ENCODE measurements at regions not wholly inside any gene's neighbourhood (a gene's known extent, or its start where the extent isn't known, plus 50 kb on each side); places are given as distances from the start of the nearest gene placed in this dataset.

- Mint-ChIP-seq H3K4me1 (ENCODE audit: unreplicated experiment) (no peaks in the 10 kb centered on the region), H3K9me3 (ENCODE audit: unreplicated experiment) (no peaks in the 10 kb centered on the region)
- TF ChIP-seq CTCF (IDR thresholded peaks at IDR 0.05) = no peak
Observed at GRCh38 chr4:58767598-58767997, 1657.4 kb upstream of the IGFBP7 start.

GRCh38 chr4:58766763-58767162, 1656.6 kb upstream of the IGFBP7 start:
- Mint-ChIP-seq H3K4me3 (ENCODE audit: unreplicated experiment) (no peak overlapping the region), H3K9me3 (ENCODE audit: unreplicated experiment) (no peaks in the 10 kb centered on the region), H3K27ac (ENCODE audit: unreplicated experiment) (no peak overlapping the region), H3K36me3 (ENCODE audit: unreplicated experiment) (no peaks in the 10 kb centered on the region), H3K4me1 (ENCODE audit: unreplicated experiment) (no peaks in the 10 kb centered on the region), H3K27me3 (ENCODE audit: unreplicated experiment) (peaks cover 3% of the 10 kb centered on the region)
- no peak for TF ChIP-seq CTCF (IDR thresholded peaks at IDR 0.05)
- no peak for DNase-seq (ENCODE audit: extremely low spot score, unreplicated experiment)

More at GRCh38 chr4:58767598-58767997, 1657.4 kb upstream of the IGFBP7 start:
- H3K27me3 Mint-ChIP-seq (ENCODE audit: unreplicated experiment) = peaks cover 5% of the 10 kb centered on the region
- no peak overlapping the region for H3K4me3 Mint-ChIP-seq (ENCODE audit: unreplicated experiment)
- no peak for DNase-seq (ENCODE audit: extremely low spot score, unreplicated experiment)
- no peak overlapping the region for H3K27ac Mint-ChIP-seq (ENCODE audit: unreplicated experiment)
- no peaks in the 10 kb centered on the region for H3K36me3 Mint-ChIP-seq (ENCODE audit: unreplicated experiment)

- no peaks in the 10 kb centered on the region for H3K9me3 Mint-ChIP-seq (ENCODE audit: unreplicated experiment)
- H3K27me3 Mint-ChIP-seq (ENCODE audit: unreplicated experiment) = no peaks in the 10 kb centered on the region
Observed at GRCh38 chr4:58761563-58761962, 1651.4 kb upstream of the IGFBP7 start.

GRCh38 chr4:58760737-58761136, 1650.6 kb upstream of the IGFBP7 start:
- Mint-ChIP-seq H3K4me1 (ENCODE audit: unreplicated experiment) (no peaks in the 10 kb centered on the region), H3K4me3 (ENCODE audit: unreplicated experiment) (no peak overlapping the region), H3K27ac (ENCODE audit: unreplicated experiment) (no peak overlapping the region), H3K27me3 (ENCODE audit: unreplicated experiment) (no peaks in the 10 kb centered on the region), H3K36me3 (ENCODE audit: unreplicated experiment) (no peaks in the 10 kb centered on the region), H3K9me3 (ENCODE audit: unreplicated experiment) (no peaks in the 10 kb centered on the region)
- no peak for TF ChIP-seq CTCF (IDR thresholded peaks at IDR 0.05)
- no peak for DNase-seq (ENCODE audit: extremely low spot score, unreplicated experiment)

More at GRCh38 chr4:58761563-58761962, 1651.4 kb upstream of the IGFBP7 start:
- H3K36me3 Mint-ChIP-seq (ENCODE audit: unreplicated experiment) = no peaks in the 10 kb centered on the region
- no peak overlapping the region for H3K4me3 Mint-ChIP-seq (ENCODE audit: unreplicated experiment)
- no peak for DNase-seq (ENCODE audit: extremely low spot score, unreplicated experiment)
- no peak for TF ChIP-seq CTCF (IDR thresholded peaks at IDR 0.05)
- no peaks in the 10 kb centered on the region for H3K4me1 Mint-ChIP-seq (ENCODE audit: unreplicated experiment)
- no peak overlapping the region for H3K27ac Mint-ChIP-seq (ENCODE audit: unreplicated experiment)

- no peaks in the 10 kb centered on the region for H3K9me3 Mint-ChIP-seq (ENCODE audit: unreplicated experiment)
- TF ChIP-seq CTCF (IDR thresholded peaks at IDR 0.05) = no peak
- H3K27me3 Mint-ChIP-seq (ENCODE audit: unreplicated experiment) = no peaks in the 10 kb centered on the region
- no peak overlapping the region for H3K4me3 Mint-ChIP-seq (ENCODE audit: unreplicated experiment)
- H3K27ac Mint-ChIP-seq (ENCODE audit: unreplicated experiment) = no peak overlapping the region
- no peaks in the 10 kb centered on the region for H3K4me1 Mint-ChIP-seq (ENCODE audit: unreplicated experiment)
- DNase-seq (ENCODE audit: extremely low spot score, unreplicated experiment) = no peak
- no peaks in the 10 kb centered on the region for H3K36me3 Mint-ChIP-seq (ENCODE audit: unreplicated experiment)
Observed at GRCh38 chr4:58760100-58760499, 1649.9 kb upstream of the IGFBP7 start.

Measured in osteocyte (in vitro differentiated cells).